Cardiac muscle cell (in vitro differentiated cells and primary cell): ENCODE measurements at regions not wholly inside any gene's neighbourhood (a gene's known extent, or its start where the extent isn't known, plus 50 kb on each side); places are given as distances from the start of the nearest gene placed in this dataset.

Experiments
- DNase-seq, 2 donors: peaks; one replicate each; pipeline versions ENCODE4 v3.0.0 to v3.0.0-alpha.2; 2010 to 2017; ENCODE audit warnings: low read depth in 1 of 2, low spot score in 1 of 2
- H3K27ac ChIP-seq: fragments of 200-600 bp; sonication (generic); 2 replicates; pipeline ENCODE4 v1.5.1; 2016
- H3K27me3 ChIP-seq: fragments of 200-600 bp; sonication (generic); 2 replicates; pipeline ENCODE4 v1.6.0; 2016; ENCODE audit warnings: control low read depth
- H3K36me3 ChIP-seq: fragments of 200-600 bp; sonication (generic); 2 replicates; pipeline ENCODE4 v1.5.1; 2016; ENCODE audit warnings: control low read depth
- H3K4me1 ChIP-seq: fragments of 200-600 bp; sonication (generic); 2 replicates; pipeline ENCODE4 v1.8.1; 2017; ENCODE audit warnings: low read depth, mild to moderate bottlenecking, mixed run types
- H3K4me3 ChIP-seq: fragments of 200-600 bp; sonication (generic); 2 replicates; pipeline ENCODE4 v1.5.1; 2016; ENCODE audit warnings: mild to moderate bottlenecking
- H3K9me3 ChIP-seq: fragments of 200-600 bp; sonication (generic); 2 replicates; pipeline ENCODE4 v1.5.1; 2017; ENCODE audit warnings: low read depth, mild to moderate bottlenecking, control low read depth
- TF ChIP-seq, protein P1 (sequence below): IDR thresholded peaks from 2 replicates; pipeline ENCODE4 v1.5.1; 2012; ENCODE audit warnings: low read depth, mild to moderate bottlenecking, low read length

DNA sequence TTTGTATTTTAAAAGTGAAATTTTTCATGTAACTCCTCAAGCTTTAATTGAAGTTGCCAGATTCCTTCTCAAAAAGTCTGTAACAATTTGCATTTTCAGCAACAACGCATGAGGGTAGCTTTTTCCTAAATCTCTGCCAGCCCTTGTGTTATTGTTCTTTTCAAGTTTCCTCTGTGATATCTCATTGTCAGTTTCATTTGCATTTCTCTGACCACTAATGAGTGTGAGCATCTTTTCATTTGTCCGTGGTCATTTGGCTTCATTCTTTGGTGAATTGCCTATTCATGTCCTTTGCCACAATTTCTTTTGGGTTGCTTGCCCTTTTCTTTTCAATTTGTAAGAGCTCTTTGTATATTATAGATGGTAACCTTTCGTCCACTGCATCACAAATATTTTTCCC is 68.0 kb upstream of the NKD1 start:
- H3K9me3 ChIP-seq, result no peaks in the 10 kb centered on the region
- no peak overlapping the region for H3K4me3 ChIP-seq
- no peaks in the 10 kb centered on the region for H3K36me3 ChIP-seq
- TF ChIP-seq, protein P1, sequence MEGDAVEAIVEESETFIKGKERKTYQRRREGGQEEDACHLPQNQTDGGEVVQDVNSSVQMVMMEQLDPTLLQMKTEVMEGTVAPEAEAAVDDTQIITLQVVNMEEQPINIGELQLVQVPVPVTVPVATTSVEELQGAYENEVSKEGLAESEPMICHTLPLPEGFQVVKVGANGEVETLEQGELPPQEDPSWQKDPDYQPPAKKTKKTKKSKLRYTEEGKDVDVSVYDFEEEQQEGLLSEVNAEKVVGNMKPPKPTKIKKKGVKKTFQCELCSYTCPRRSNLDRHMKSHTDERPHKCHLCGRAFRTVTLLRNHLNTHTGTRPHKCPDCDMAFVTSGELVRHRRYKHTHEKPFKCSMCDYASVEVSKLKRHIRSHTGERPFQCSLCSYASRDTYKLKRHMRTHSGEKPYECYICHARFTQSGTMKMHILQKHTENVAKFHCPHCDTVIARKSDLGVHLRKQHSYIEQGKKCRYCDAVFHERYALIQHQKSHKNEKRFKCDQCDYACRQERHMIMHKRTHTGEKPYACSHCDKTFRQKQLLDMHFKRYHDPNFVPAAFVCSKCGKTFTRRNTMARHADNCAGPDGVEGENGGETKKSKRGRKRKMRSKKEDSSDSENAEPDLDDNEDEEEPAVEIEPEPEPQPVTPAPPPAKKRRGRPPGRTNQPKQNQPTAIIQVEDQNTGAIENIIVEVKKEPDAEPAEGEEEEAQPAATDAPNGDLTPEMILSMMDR, result no peak
- no peak overlapping the region for H3K27ac ChIP-seq
- H3K4me1 ChIP-seq, result no peaks in the 10 kb centered on the region
- H3K27me3 ChIP-seq, result peaks cover 51% of the 10 kb centered on the region
- DNase-seq, result no peak

DNA sequence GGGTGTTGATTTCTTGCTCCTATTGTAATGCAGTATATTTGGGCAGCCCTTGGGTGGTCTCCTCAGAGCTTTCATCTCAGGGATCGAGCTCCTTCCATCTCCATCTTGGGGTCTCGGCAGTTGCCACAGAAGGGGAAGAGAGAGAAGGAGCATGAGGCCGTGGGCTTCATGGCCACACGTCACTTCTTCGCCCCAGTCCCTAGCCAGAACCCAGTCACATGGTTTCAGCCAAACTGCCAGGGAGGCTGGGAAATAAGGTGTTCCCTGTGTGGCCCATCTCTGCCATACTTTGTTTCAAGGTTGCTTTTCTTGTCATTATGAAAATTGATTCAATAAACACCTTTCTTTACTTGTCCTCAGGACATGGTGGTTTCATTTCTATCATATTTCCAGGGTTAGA is 68.4 kb upstream of the NKD1 start:
- no peaks in the 10 kb centered on the region for H3K4me1 ChIP-seq
- H3K27me3 ChIP-seq, result peaks cover 55% of the 10 kb centered on the region
- H3K9me3 ChIP-seq, result no peaks in the 10 kb centered on the region
- TF ChIP-seq, protein P1, result no peak
- no peaks in the 10 kb centered on the region for H3K36me3 ChIP-seq
- no peak overlapping the region for H3K27ac ChIP-seq
- H3K4me3 ChIP-seq, result no peak overlapping the region
- no peak for DNase-seq

DNA sequence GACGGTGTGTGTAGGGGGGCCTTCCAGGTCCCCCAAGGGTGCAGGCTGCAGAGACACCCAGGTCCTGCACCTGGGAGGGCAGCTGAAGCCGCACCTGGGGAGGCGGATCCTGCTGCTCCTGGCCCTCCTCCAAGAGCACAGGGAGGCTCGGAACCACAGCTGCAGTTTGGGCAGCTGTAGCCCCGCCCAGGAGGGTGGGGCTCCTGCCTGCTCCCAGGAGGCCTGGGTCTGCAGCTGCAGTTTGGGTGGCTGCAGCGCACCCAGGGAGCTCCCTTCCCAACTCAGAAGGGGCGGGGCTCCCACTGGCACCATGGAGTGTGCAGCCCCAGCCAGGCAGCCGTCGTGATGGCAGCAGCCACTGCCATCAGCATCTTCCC is 69.4 kb upstream of the NKD1 start:
- Histone ChIP-seq H3K27ac (no peak overlapping the region), H3K4me1 (no peaks in the 10 kb centered on the region)
- DNase-seq, result no peak

DNA sequence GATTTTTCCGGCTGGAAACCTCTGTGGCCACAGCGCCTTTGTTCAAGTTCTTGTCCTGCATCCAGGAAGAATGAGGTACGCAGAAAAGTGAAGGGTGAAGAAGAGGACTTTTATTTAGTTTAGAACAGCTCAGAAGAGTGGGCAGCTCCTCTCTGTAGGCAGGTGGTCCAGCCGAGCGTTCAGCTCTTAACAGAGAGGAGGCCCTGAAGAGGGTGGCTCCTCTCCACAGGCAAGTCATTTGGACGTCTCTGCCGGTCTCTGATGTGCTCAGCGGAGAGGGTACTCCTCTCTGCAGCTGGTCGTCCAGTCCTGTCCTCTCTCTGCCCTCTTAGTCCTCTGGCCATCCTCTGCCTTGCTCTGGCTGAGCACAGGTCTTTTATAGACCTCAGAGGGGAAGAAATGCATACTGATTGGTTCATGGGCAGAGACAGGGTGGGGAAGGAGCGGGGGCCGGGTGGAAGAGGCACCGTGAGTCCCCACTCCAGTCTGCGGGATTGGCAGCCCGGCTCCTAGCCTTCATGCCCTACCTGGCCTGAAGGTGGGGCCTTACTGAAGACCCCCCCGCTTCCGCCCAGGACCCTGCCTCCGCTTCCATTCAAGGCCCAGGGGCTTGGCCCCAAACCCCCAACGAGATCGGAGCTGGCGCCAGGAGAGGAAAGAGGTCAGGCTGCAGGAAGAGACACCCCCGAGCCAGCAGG is 70.0 kb upstream of the NKD1 start:
- no peak for DNase-seq
- no peaks in the 10 kb centered on the region for H3K9me3 ChIP-seq
- TF ChIP-seq, protein P1, result no peak
- no peak overlapping the region for H3K4me3 ChIP-seq
- no peak overlapping the region for H3K27ac ChIP-seq
- H3K4me1 ChIP-seq, result no peaks in the 10 kb centered on the region
- H3K27me3 ChIP-seq, result peaks cover 67% of the 10 kb centered on the region
- no peaks in the 10 kb centered on the region for H3K36me3 ChIP-seq

More for the DNA sequence above, 69.4 kb upstream of the NKD1 start:
- H3K9me3 ChIP-seq, result no peaks in the 10 kb centered on the region
- no peak overlapping the region for H3K4me3 ChIP-seq
- no peaks in the 10 kb centered on the region for H3K36me3 ChIP-seq
- TF ChIP-seq, protein P1, result no peak
- H3K27me3 ChIP-seq, result peaks cover 61% of the 10 kb centered on the region

DNA sequence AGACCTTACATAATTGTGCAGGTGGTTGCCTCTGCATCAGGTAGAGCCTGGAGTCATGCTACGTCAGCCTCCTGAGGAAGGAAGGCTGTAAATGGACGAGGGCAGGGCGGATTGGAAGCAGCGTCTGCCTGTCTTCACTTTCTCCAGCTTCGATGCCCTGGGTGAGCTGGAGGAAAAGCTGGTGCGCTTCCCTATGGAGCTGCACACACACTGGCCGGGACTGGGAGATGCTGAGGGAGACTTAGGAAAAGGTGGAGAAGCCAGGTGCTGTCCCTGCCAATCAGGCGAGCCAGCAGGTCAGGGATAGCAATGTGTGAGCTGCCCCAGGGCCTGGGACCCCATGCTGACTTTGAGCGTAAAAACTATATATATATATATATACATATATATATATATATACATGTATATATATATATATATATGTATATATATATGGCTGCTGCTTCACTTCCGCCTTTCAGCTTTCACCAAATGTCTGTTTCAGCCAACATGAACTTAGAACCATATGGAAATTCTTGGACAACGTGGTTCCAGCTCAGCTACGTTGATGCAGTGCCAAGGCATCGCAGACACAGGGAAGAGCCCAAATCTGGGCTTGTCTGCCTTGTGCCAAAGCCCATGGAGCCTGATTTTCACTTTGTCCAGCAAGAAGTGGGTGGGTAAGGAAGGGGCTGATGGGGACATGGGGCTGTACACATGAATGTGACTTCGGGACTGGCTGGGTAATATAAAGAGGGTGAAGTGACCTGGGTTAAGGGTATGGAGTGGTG is 71.5 kb upstream of the NKD1 start:
- Histone ChIP-seq H3K36me3 (no peaks in the 10 kb centered on the region), H3K9me3 (no peaks in the 10 kb centered on the region), H3K4me3 (no peak overlapping the region), H3K27me3 (peaks cover 76% of the 10 kb centered on the region), H3K27ac (no peak overlapping the region), H3K4me1 (no peaks in the 10 kb centered on the region)
- TF ChIP-seq, protein P1, result no peak
- DNase-seq, result no peak
